HCT116 (cell line): ENCODE measurements at regions not wholly inside any gene's neighbourhood (a gene's known extent, or its start where the extent isn't known, plus 50 kb on each side); places are given as distances from the start of the nearest gene placed in this dataset.

ENCODE experiments used
- ATAC-seq: fragments of 200-7000 bp; cut with Tn5 transposase; 2 replicates; pipeline ENCODE4 v1.9.1; 2020; ENCODE audit warnings: mild to moderate bottlenecking, moderate library complexity
- BruUV-seq: library from RNA; stranded (reverse); fragments of 400-500 nt; replicated peaks from 2 replicates; lab custom pipeline; 2021; lab: Mats Ljungman, UMichigan
- CTCF ChIA-PET: fragments of 300-600 bp; sonication (Branson Sonifier 250); formaldehyde crosslinking; loops from one replicate; lab custom pipeline; 2021; ENCODE audit warnings: antibody characterized with exemption; lab: Charles Lee
- POLR2A ChIA-PET: fragments of 300-600, 350-600 bp; sonication (Branson Sonifier 250); formaldehyde crosslinking; loops from one replicate; lab custom pipeline; 2021; ENCODE audit warnings: antibody characterized with exemption; lab: Charles Lee
- RAD21 ChIA-PET, 2 experiments: fragments of 300-600 bp; sonication (Branson Sonifier 250); formaldehyde crosslinking; loops; one replicate each; lab custom pipeline; 2023; ENCODE audit warnings: low total read pairs in 2 of 2; ENCODE audit not compliant: uncharacterized antibody in 2 of 2, unreplicated experiment in 2 of 2, low non-redundant PET in 1 of 2; lab: Charles Lee
- DNase-seq: peaks from one replicate; pipeline ENCODE4 v3.0.0-alpha.2; 2010; ENCODE audit warnings: low read depth, low spot score
- H2AFZ ChIP-seq: fragments of 200-600 bp; shearing (Covaris generic), sonication (generic); 2 replicates; pipeline ENCODE4 v1.6.1; 2017; ENCODE audit warnings: low read depth, mixed run types, mixed read lengths, antibody characterized with exemption, low read length; ENCODE audit not compliant: poor library complexity, severe bottlenecking
- H3K27ac ChIP-seq: 2 replicates; pipeline ENCODE4 v1.5.1; 2012; ENCODE audit warnings: low read depth, low read length
- H3K27me3 ChIP-seq: fragments of 200-600 bp; sonication (generic); 2 replicates; pipeline ENCODE4 v1.6.1; 2016; ENCODE audit warnings: mixed run types, low read length, mixed read lengths; ENCODE audit not compliant: insufficient read depth
- H3K36me3 ChIP-seq, 2 experiments: fragments of 200-500 bp in 1 of 2; fragments of 200-600 bp in 1 of 2; sonication (Bioruptor generic) in 1 of 2; sonication (generic) in 1 of 2; 2 replicates each; pipeline versions ENCODE4 v1.5.1 to v1.6.1; 2014 to 2016; ENCODE audit warnings: low read length in 2 of 2, inconsistent platforms in 1 of 2, mixed read lengths in 1 of 2, mixed run types in 1 of 2; ENCODE audit not compliant: insufficient read depth in 2 of 2, control insufficient read depth in 1 of 2
- H3K4me1 ChIP-seq, 2 experiments: fragments of 200-600 bp in 1 of 2; sonication (generic) in 1 of 2; 2 replicates each; pipeline versions ENCODE4 v1.5.1 to v1.6.1; 2012 to 2017; ENCODE audit warnings: low read length in 2 of 2, inconsistent platforms in 1 of 2, mild to moderate bottlenecking in 1 of 2, mixed read lengths in 1 of 2, mixed run types in 1 of 2, moderate library complexity in 1 of 2; ENCODE audit not compliant: insufficient read depth in 2 of 2, control insufficient read depth in 1 of 2
- H3K4me2 ChIP-seq: fragments of 200-600 bp; sonication (generic); 2 replicates; pipeline ENCODE4 v1.6.1; 2017; ENCODE audit warnings: mixed run types, low read length, mixed read lengths
- H3K4me3 ChIP-seq, 2 experiments: fragments of 200-600 bp in 1 of 2; sonication (generic) in 1 of 2; replicated peaks in 1 of 2; 2 replicates each; pipeline ENCODE4 v1.5.1; 2011 to 2016; ENCODE audit warnings: low read length in 2 of 2, control low read depth in 1 of 2, low read depth in 1 of 2, mild to moderate bottlenecking in 1 of 2, mixed read lengths in 1 of 2, mixed run types in 1 of 2
- H3K79me2 ChIP-seq: fragments of 200-600 bp; sonication (generic); 2 replicates; pipeline ENCODE4 v1.6.1; 2017; ENCODE audit warnings: mild to moderate bottlenecking, mixed run types, low read length, moderate library complexity, mixed read lengths; ENCODE audit not compliant: insufficient read depth
- H3K9ac ChIP-seq: fragments of 200-600 bp; sonication (generic); 2 replicates; pipeline ENCODE4 v1.6.1; 2016; ENCODE audit warnings: low read length, mixed read lengths
- H3K9me2 ChIP-seq: fragments of 200-600 bp; sonication (generic), shearing (Covaris generic); 2 replicates; pipeline ENCODE4 v1.6.1; 2017; ENCODE audit warnings: mixed run types, mild to moderate bottlenecking, moderate library complexity; ENCODE audit not compliant: insufficient read depth
- H3K9me3 ChIP-seq, 2 experiments: fragments of 200-500 bp in 1 of 2; fragments of 200-600 bp in 1 of 2; sonication (Bioruptor generic) in 1 of 2; sonication (generic) in 1 of 2; 2 replicates each; pipeline ENCODE4 v1.6.1; 2014 to 2017; ENCODE audit warnings: low read length in 2 of 2, mixed read lengths in 2 of 2, inconsistent platforms in 1 of 2, low read depth in 1 of 2, mild to moderate bottlenecking in 1 of 2, mixed run types in 1 of 2, moderate library complexity in 1 of 2; ENCODE audit not compliant: control insufficient read depth in 1 of 2, insufficient read depth in 1 of 2
- H4K20me1 ChIP-seq: fragments of 200-600 bp; sonication (generic), shearing (Covaris generic); 2 replicates; pipeline ENCODE4 v1.6.1; 2017; ENCODE audit warnings: mixed run types, mild to moderate bottlenecking, moderate library complexity; ENCODE audit not compliant: insufficient read depth
- CBX3 ChIP-seq: IDR thresholded peaks from 2 replicates; pipeline ENCODE4 v1.6.1; 2012; ENCODE audit warnings: low read depth
- EGR1 ChIP-seq: IDR thresholded peaks from 2 replicates; pipeline ENCODE4 v1.6.1; 2012; ENCODE audit warnings: low read depth
- ELF1 ChIP-seq: IDR thresholded peaks from 2 replicates; pipeline ENCODE4 v1.6.1; 2012; ENCODE audit warnings: low read depth, borderline replicate concordance
- EZH2 ChIP-seq: fragments of 200-600 bp; sonication (generic); IDR thresholded peaks from 2 replicates; pipeline ENCODE4 v1.6.1; 2017; ENCODE audit warnings: antibody characterized with exemption, mixed run types
- EZH2phosphoT487 ChIP-seq: fragments of 200-600 bp; IDR thresholded peaks from 2 replicates; pipeline ENCODE4 v1.6.1; 2018; ENCODE audit warnings: antibody characterized with exemption, borderline replicate concordance
- FOSL1 ChIP-seq: IDR thresholded peaks from 2 replicates; pipeline ENCODE4 v1.6.1; 2012; ENCODE audit warnings: low read depth
- JUND ChIP-seq: IDR thresholded peaks from 2 replicates; pipeline ENCODE4 v1.6.1; 2012
- POLR2A ChIP-seq: IDR thresholded peaks from 2 replicates; pipeline ENCODE4 v1.7.0; 2011; ENCODE audit warnings: borderline replicate concordance; ENCODE audit not compliant: insufficient read depth, insufficient read length; ENCODE audit errors: extremely low read depth
- POLR2AphosphoS5 ChIP-seq: IDR thresholded peaks from 2 replicates; pipeline ENCODE4 v1.6.1; 2011; ENCODE audit warnings: mild to moderate bottlenecking, low read depth, low read length, moderate library complexity
- RAD21 ChIP-seq: IDR thresholded peaks from 2 replicates; pipeline ENCODE4 v1.6.1; 2012; ENCODE audit warnings: low read depth, mild to moderate bottlenecking
- SIN3A ChIP-seq: IDR thresholded peaks from 2 replicates; pipeline ENCODE4 v1.6.1; 2012; ENCODE audit warnings: low read depth
- SP1 ChIP-seq: IDR thresholded peaks from 2 replicates; pipeline ENCODE4 v1.6.1; 2012; ENCODE audit warnings: low read depth
- SRF ChIP-seq: IDR thresholded peaks from 2 replicates; pipeline ENCODE4 v1.6.1; 2012; ENCODE audit warnings: low read depth
- TCF7L2 ChIP-seq: IDR thresholded peaks from 2 replicates; pipeline ENCODE4 v1.7.0; 2011; ENCODE audit warnings: borderline replicate concordance, inconsistent platforms; ENCODE audit not compliant: insufficient read depth, insufficient read length; ENCODE audit errors: extremely low read depth
- YY1 ChIP-seq: IDR thresholded peaks from 2 replicates; pipeline ENCODE4 v1.6.1; 2011; ENCODE audit warnings: low read length, low read depth, moderate library complexity, mild to moderate bottlenecking; ENCODE audit not compliant: insufficient replicate concordance; ENCODE audit errors: extremely low read depth
- ZFX ChIP-seq: fragments of 450-650 bp; IDR thresholded peaks from 2 replicates; pipeline ENCODE4 v1.6.1; 2017
- ZNF274 ChIP-seq: fragments of 200-500 bp; sonication (Bioruptor generic); IDR thresholded peaks from 2 replicates; pipeline ENCODE4 v1.6.1; 2014; ENCODE audit warnings: mild to moderate bottlenecking, low read depth, low read length, inconsistent platforms
- intact Hi-C: fragments of 100-400 bp; cut with micrococcal nuclease; formaldehyde crosslinking; loops from 2 replicates; pipeline ENCODE4 v1.10.0; 2022
- TF ChIP-seq, protein P1 (sequence below): IDR thresholded peaks from 2 replicates; pipeline ENCODE4 v1.6.1; 2012
- TF ChIP-seq, protein P2 (sequence below): IDR thresholded peaks from 2 replicates; pipeline ENCODE4 v1.6.1; 2012
- TF ChIP-seq, protein P3 (sequence below): IDR thresholded peaks from 2 replicates; pipeline ENCODE4 v1.6.1; 2011; ENCODE audit warnings: mild to moderate bottlenecking, low read length, moderate library complexity; ENCODE audit not compliant: insufficient replicate concordance; ENCODE audit errors: extremely low read depth

DNA sequence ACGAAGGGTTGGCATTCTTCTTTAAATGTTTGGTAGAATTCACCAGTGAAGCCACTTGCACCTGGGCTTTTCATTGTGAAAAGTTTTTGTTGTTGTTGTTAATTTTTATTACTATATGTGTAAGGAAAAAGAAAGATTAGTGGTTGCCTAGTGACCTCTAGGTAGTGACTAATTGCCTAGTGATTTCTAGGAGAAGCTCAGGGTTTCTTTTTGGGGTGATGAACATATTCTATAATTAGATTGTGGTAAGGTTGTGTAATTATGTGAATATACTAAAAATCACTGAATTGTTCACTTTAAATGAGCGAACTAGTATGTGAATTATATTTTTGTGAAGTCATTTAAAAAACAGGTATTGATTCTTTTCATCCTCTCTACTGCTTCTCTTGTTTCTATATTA lies 123.8 kb upstream of the TMEM170B start:
- H3K27ac ChIP-seq = no peak overlapping the region
- ATAC-seq (no peak), DNase-seq (no peak)
- ChIA-PET RAD21 (no interaction called here), POLR2A (no interaction called here), CTCF (no interaction called here)
- H3K9me3 ChIP-seq = no peaks in the 10 kb centered on the region
- peak overlapping the region; percentile 44 for H2AFZ ChIP-seq
- intact Hi-C loops = no loop called here
- no peaks in the 10 kb centered on the region for H3K36me3 ChIP-seq
- no peaks in the 10 kb centered on the region for H3K79me2 ChIP-seq
- no peak overlapping the region for H3K4me2 ChIP-seq
- H4K20me1 ChIP-seq = no peaks in the 10 kb centered on the region
- TF ChIP-seq, protein P1, sequence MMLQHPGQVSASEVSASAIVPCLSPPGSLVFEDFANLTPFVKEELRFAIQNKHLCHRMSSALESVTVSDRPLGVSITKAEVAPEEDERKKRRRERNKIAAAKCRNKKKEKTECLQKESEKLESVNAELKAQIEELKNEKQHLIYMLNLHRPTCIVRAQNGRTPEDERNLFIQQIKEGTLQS = no peak
- TF ChIP-seq EZH2 (no peak), SRF (no peak), JUND (no peak), CBX3 (no peak), RAD21 (no peak), EGR1 (no peak), EZH2phosphoT487 (no peak), ELF1 (no peak), FOSL1 (no peak), ZNF274 (no peak), POLR2AphosphoS5 (no peak), POLR2A (no peak), YY1 (no peak), ZFX (no peak), SIN3A (no peak), TCF7L2 (no peak), SP1 (no peak)
- TF ChIP-seq, protein P2, sequence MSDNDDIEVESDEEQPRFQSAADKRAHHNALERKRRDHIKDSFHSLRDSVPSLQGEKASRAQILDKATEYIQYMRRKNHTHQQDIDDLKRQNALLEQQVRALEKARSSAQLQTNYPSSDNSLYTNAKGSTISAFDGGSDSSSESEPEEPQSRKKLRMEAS = no peak
- TF ChIP-seq, protein P3, sequence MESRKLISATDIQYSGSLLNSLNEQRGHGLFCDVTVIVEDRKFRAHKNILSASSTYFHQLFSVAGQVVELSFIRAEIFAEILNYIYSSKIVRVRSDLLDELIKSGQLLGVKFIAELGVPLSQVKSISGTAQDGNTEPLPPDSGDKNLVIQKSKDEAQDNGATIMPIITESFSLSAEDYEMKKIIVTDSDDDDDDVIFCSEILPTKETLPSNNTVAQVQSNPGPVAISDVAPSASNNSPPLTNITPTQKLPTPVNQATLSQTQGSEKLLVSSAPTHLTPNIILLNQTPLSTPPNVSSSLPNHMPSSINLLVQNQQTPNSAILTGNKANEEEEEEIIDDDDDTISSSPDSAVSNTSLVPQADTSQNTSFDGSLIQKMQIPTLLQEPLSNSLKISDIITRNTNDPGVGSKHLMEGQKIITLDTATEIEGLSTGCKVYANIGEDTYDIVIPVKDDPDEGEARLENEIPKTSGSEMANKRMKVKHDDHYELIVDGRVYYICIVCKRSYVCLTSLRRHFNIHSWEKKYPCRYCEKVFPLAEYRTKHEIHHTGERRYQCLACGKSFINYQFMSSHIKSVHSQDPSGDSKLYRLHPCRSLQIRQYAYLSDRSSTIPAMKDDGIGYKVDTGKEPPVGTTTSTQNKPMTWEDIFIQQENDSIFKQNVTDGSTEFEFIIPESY = no peak
- no peaks in the 10 kb centered on the region for H3K9me2 ChIP-seq
- H3K4me3 ChIP-seq = no peak overlapping the region
- no peaks in the 10 kb centered on the region for H3K27me3 ChIP-seq
- BruUV-seq = no TSS peak
- peaks cover 9 to 21% of the 10 kb centered on the region in 2 experiments; a peak in 3 of 4 replicates for H3K4me1 ChIP-seq
- no peak overlapping the region for H3K9ac ChIP-seq
